Panc1 (cell line): ENCODE measurements at regions not wholly inside any gene's neighbourhood (a gene's known extent, or its start where the extent isn't known, plus 50 kb on each side); places are given as distances from the start of the nearest gene placed in this dataset.

Experiments
- ATAC-seq: fragments of 200-7000 bp; cut with Tn5 transposase; 2 replicates; pipeline ENCODE4 v1.9.1; 2020; ENCODE audit warnings: mild to moderate bottlenecking, moderate library complexity
- BruUV-seq: library from RNA; stranded (reverse); fragments of 400-500 nt; replicated peaks from 2 replicates; lab custom pipeline; 2021; lab: Mats Ljungman, UMichigan
- CTCF ChIA-PET: fragments of 300-600 bp; sonication (Branson Sonifier 250); formaldehyde crosslinking; loops from one replicate; lab custom pipeline; 2022; ENCODE audit warnings: antibody characterized with exemption; lab: Charles Lee
- POLR2A ChIA-PET: fragments of 300-600 bp; sonication (Branson Sonifier 250); formaldehyde crosslinking; loops from one replicate; lab custom pipeline; 2022; ENCODE audit warnings: antibody characterized with exemption; lab: Charles Lee
- DNase-seq: peaks from one replicate; pipeline ENCODE4 v3.0.0-alpha.2; 2010; ENCODE audit warnings: low read depth, low spot score
- H3K27ac ChIP-seq: 2 replicates; pipeline ENCODE4 v1.5.1; 2011; ENCODE audit warnings: mild to moderate bottlenecking, low read length, inconsistent platforms
- H3K27me3 ChIP-seq: fragments of 200-500 bp; sonication (Bioruptor generic); 2 replicates; pipeline ENCODE4 v1.6.0; 2014; ENCODE audit warnings: low read length, inconsistent platforms; ENCODE audit not compliant: control insufficient read depth, insufficient read depth
- H3K36me3 ChIP-seq: fragments of 200-500 bp; sonication (Bioruptor generic); 2 replicates; pipeline ENCODE4 v1.5.1; 2014; ENCODE audit warnings: inconsistent platforms, mild to moderate bottlenecking, low read length, moderate library complexity; ENCODE audit not compliant: control insufficient read depth, insufficient read depth
- H3K4me1 ChIP-seq: 2 replicates; pipeline ENCODE4 v1.5.1; 2011; ENCODE audit warnings: inconsistent platforms, mild to moderate bottlenecking, low read length, moderate library complexity; ENCODE audit not compliant: control insufficient read depth, insufficient read depth
- H3K4me3 ChIP-seq, 2 experiments: 2 replicates each; pipeline ENCODE4 v1.5.1; 2011 to 2012; ENCODE audit warnings: low read depth in 2 of 2, low read length in 2 of 2, mild to moderate bottlenecking in 2 of 2, inconsistent platforms in 1 of 2, moderate library complexity in 1 of 2
- H3K9me3 ChIP-seq: fragments of 200-500 bp; sonication (Bioruptor generic); 2 replicates; pipeline ENCODE4 v1.5.1; 2014; ENCODE audit warnings: low read depth, mild to moderate bottlenecking, inconsistent platforms, low read length, moderate library complexity; ENCODE audit not compliant: control insufficient read depth, insufficient read depth
- POLR2AphosphoS5 ChIP-seq: IDR thresholded peaks from 2 replicates; pipeline ENCODE4 v1.6.1; 2012; ENCODE audit warnings: mild to moderate bottlenecking, low read depth, low read length, moderate library complexity
- SIN3A ChIP-seq: IDR thresholded peaks from 2 replicates; pipeline ENCODE4 v1.6.1; 2012; ENCODE audit warnings: low read depth, mild to moderate bottlenecking, low read length, moderate library complexity, borderline replicate concordance; ENCODE audit not compliant: insufficient read depth
- TCF7L2 ChIP-seq: IDR thresholded peaks from 2 replicates; pipeline ENCODE4 v1.6.1; 2011; ENCODE audit warnings: mild to moderate bottlenecking, low read depth, low read length, inconsistent platforms
- in situ Hi-C: cut with HindIII; loops from 2 replicates; pipeline ENCODE4 v1.10.0; 2016; ENCODE audit warnings: low sequenced_read_pairs, low pct_unique_long_range_greater_than_20kb
- intact Hi-C: fragments of 100-400 bp; cut with micrococcal nuclease; formaldehyde crosslinking; loops from one replicate; pipeline ENCODE4 v1.10.0; 2022; ENCODE audit not compliant: unreplicated experiment
- TF ChIP-seq, protein P1 (sequence below), 2 experiments: IDR thresholded peaks; 2 replicates each; pipeline ENCODE4 v1.6.1; 2011 to 2012; ENCODE audit warnings: low read depth in 2 of 2, control low read depth in 1 of 2, low read length in 1 of 2, mild to moderate bottlenecking in 1 of 2, moderate library complexity in 1 of 2; ENCODE audit not compliant: insufficient read depth in 1 of 2
- TF ChIP-seq, protein P2 (sequence below): fragments of 450-650 bp; IDR thresholded peaks from 2 replicates; pipeline ENCODE4 v1.5.1; 2017; ENCODE audit warnings: mild to moderate bottlenecking

DNA sequence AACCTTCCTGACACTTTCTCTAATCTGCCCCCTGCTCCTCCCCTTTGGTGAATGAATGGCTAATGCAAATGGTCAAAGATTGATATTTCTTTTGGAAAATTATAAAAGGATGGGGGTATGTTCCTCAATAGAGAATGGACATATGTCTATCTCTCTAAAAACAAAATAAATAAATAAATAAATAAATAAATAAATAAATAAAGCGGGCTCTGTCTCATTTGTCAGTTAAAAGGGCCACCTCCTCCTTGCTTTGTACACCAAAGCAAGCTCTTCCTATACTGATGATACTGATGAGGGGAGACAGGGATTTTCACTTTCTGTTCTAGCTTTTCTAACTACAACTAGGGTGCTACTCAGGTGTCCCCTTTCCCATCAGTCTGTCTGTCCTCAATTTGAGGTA, 135.5 kb upstream of the SPACA1 start:
- TF ChIP-seq TCF7L2: no peak
- TF ChIP-seq SIN3A: no peak
- TF ChIP-seq, protein P1, sequence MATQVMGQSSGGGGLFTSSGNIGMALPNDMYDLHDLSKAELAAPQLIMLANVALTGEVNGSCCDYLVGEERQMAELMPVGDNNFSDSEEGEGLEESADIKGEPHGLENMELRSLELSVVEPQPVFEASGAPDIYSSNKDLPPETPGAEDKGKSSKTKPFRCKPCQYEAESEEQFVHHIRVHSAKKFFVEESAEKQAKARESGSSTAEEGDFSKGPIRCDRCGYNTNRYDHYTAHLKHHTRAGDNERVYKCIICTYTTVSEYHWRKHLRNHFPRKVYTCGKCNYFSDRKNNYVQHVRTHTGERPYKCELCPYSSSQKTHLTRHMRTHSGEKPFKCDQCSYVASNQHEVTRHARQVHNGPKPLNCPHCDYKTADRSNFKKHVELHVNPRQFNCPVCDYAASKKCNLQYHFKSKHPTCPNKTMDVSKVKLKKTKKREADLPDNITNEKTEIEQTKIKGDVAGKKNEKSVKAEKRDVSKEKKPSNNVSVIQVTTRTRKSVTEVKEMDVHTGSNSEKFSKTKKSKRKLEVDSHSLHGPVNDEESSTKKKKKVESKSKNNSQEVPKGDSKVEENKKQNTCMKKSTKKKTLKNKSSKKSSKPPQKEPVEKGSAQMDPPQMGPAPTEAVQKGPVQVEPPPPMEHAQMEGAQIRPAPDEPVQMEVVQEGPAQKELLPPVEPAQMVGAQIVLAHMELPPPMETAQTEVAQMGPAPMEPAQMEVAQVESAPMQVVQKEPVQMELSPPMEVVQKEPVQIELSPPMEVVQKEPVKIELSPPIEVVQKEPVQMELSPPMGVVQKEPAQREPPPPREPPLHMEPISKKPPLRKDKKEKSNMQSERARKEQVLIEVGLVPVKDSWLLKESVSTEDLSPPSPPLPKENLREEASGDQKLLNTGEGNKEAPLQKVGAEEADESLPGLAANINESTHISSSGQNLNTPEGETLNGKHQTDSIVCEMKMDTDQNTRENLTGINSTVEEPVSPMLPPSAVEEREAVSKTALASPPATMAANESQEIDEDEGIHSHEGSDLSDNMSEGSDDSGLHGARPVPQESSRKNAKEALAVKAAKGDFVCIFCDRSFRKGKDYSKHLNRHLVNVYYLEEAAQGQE (IDR thresholded peaks at IDR 0.05; ENCODE audit: insufficient read depth in 1 of 2, low read depth in 2 of 2, low read length in 1 of 2): no peak
- TF ChIP-seq POLR2AphosphoS5: no peak
- TF ChIP-seq, protein P2, sequence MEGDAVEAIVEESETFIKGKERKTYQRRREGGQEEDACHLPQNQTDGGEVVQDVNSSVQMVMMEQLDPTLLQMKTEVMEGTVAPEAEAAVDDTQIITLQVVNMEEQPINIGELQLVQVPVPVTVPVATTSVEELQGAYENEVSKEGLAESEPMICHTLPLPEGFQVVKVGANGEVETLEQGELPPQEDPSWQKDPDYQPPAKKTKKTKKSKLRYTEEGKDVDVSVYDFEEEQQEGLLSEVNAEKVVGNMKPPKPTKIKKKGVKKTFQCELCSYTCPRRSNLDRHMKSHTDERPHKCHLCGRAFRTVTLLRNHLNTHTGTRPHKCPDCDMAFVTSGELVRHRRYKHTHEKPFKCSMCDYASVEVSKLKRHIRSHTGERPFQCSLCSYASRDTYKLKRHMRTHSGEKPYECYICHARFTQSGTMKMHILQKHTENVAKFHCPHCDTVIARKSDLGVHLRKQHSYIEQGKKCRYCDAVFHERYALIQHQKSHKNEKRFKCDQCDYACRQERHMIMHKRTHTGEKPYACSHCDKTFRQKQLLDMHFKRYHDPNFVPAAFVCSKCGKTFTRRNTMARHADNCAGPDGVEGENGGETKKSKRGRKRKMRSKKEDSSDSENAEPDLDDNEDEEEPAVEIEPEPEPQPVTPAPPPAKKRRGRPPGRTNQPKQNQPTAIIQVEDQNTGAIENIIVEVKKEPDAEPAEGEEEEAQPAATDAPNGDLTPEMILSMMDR: no peak
- H3K4me1 ChIP-seq: no peaks in the 10 kb centered on the region
- BruUV-seq: no TSS peak
- ATAC-seq (no peak), DNase-seq (no peak)
- in situ Hi-C loops (no loop called here), intact Hi-C loops (no loop called here)
- no peaks in the 10 kb centered on the region for H3K36me3 ChIP-seq
- no peak overlapping the region for H3K4me3 ChIP-seq
- CTCF ChIA-PET: no interaction called here
- H3K27me3 ChIP-seq: peaks cover 7% of the 10 kb centered on the region; the same call in 1 of the 2 replicates
- no peaks in the 10 kb centered on the region for H3K9me3 ChIP-seq
- H3K27ac ChIP-seq: no peak overlapping the region
- POLR2A ChIA-PET: no interaction called here

DNA sequence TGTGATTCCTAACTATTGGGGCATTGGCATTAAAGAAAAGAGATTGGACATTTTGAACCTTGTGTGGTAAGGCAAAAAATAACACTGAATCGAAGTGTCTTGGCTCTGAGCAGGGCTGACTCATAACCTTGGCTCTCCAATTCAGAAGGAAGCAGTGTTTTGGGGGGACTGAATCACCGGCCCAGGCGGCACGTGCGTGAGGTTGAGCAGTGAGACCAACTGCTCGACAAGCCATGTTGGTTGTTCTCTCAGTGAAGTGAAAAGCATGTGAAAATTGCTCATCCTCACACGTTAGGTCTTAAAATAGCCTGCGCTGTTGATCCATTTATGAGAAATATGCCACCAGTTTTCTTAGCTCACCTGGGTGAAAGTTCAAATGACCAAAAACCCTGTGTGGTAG, 137.8 kb upstream of the SPACA1 start:
- H3K36me3 ChIP-seq: no peaks in the 10 kb centered on the region
- H3K9me3 ChIP-seq: no peaks in the 10 kb centered on the region
- intact Hi-C loops: no loop called here
- no peak overlapping the region for H3K4me3 ChIP-seq
- POLR2A ChIA-PET: no interaction called here
- peaks cover 7% of the 10 kb centered on the region; the same call in 1 of the 2 replicates for H3K27me3 ChIP-seq
- ATAC-seq (no peak), DNase-seq (no peak)
- in situ Hi-C loops: no loop called here
- no peaks in the 10 kb centered on the region for H3K4me1 ChIP-seq
- TF ChIP-seq SIN3A (no peak), POLR2AphosphoS5 (no peak), TCF7L2 (no peak)
- CTCF ChIA-PET: no interaction called here
- BruUV-seq: no TSS peak
- no peak overlapping the region for H3K27ac ChIP-seq

DNA sequence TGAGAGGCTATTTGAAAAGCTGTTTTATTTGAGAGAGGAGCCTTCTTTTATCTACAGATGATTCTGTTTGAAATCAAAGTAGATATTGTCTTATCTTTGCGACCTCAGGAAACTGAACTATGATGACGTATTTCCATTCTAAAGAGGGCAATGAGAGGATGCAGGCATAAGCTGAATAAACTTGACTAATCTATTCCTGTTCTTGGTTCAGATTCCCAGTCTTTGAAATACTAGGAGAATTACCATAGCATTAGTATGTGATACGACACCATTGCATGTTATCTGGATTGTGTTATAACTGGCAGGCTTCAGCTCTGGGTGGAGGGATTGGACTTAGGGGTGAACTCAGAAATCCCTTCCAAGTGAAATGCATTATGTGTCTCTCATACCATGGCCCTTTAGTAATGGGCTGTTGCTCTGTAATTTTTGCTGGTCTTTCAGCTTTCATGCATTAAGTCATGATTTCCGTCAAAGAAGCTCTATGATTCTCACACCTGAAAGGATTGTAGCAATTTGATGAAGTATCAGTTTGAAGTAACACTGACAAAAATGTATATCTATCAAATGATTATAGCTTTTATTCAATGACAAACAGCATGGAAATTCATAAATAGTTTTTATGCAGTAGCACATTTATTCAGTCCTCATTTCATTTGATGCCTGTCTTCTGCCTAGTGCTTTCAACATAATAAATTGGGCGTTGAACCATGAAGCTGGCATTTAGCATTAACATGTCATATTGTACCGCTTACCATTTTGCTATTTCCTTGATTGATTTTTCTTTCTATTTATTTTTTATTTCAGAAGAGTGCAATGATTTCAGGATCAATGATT, 138.4 kb upstream of the SPACA1 start:
- CTCF ChIA-PET: no interaction called here
- Histone ChIP-seq H3K4me1 (no peaks in the 10 kb centered on the region), H3K27me3 (peaks cover 7% of the 10 kb centered on the region; the same call in 1 of the 2 replicates), H3K9me3 (no peaks in the 10 kb centered on the region), H3K4me3 (no peak overlapping the region), H3K36me3 (no peaks in the 10 kb centered on the region), H3K27ac (no peak overlapping the region)
- POLR2A ChIA-PET: no interaction called here
- BruUV-seq: no TSS peak
- TF ChIP-seq POLR2AphosphoS5 (no peak), TCF7L2 (no peak), SIN3A (no peak)
- TF ChIP-seq, protein P1 (IDR thresholded peaks at IDR 0.05; ENCODE audit: insufficient read depth in 1 of 2, low read depth in 2 of 2, low read length in 1 of 2): no peak
- TF ChIP-seq, protein P2: no peak
- in situ Hi-C loops (no loop called here), intact Hi-C loops (no loop called here)
- no peak for ATAC-seq
- DNase-seq: no peak
